Epithelial cell of proximal tubule (primary cell): ENCODE measurements at regions not wholly inside any gene's neighbourhood (a gene's known extent, or its start where the extent isn't known, plus 50 kb on each side); places are given as distances from the start of the nearest gene placed in this dataset.

Experiments
- DNase-seq: peaks from one replicate; pipeline ENCODE4 v3.0.0-alpha.2; 2011; ENCODE audit warnings: low read depth
- H3K4me3 ChIP-seq: 2 replicates; pipeline ENCODE4 v1.5.1; 2011; ENCODE audit warnings: low read depth, mild to moderate bottlenecking, low read length
- CTCF ChIP-seq: conservative IDR thresholded peaks from 2 replicates; pipeline ENCODE4 v1.5.1; 2012; ENCODE audit warnings: low read depth, mild to moderate bottlenecking, low read length

GRCh38 chr2:187865025-187865424 lies 310.8 kb upstream of the TFPI start:
- DNase-seq = no peak
- H3K4me3 ChIP-seq = no peak overlapping the region
- no peak for TF ChIP-seq CTCF

GRCh38 chr2:187867165-187867564 lies 312.9 kb upstream of the TFPI start:
- no peak overlapping the region for H3K4me3 ChIP-seq
- TF ChIP-seq CTCF = no peak
- DNase-seq = no peak

GRCh38 chr2:187869195-187869594 lies 315.0 kb upstream of the TFPI start:
- H3K4me3 ChIP-seq = no peak overlapping the region
- TF ChIP-seq CTCF = no peak
- no peak for DNase-seq

- no peak for DNase-seq
- no peak for TF ChIP-seq CTCF
- H3K4me3 ChIP-seq = no peak overlapping the region
Observed at GRCh38 chr2:187871506-187871905, 317.3 kb upstream of the TFPI start.

- no peak for DNase-seq
- no peak for TF ChIP-seq CTCF
- no peak overlapping the region for H3K4me3 ChIP-seq
Observed at GRCh38 chr2:187873132-187873531, 318.9 kb upstream of the TFPI start.

GRCh38 chr2:187874786-187875185 lies 320.6 kb upstream of the TFPI start:
- TF ChIP-seq CTCF = no peak
- no peak for DNase-seq
- no peak overlapping the region for H3K4me3 ChIP-seq

- no peak for DNase-seq
- TF ChIP-seq CTCF = no peak
- H3K4me3 ChIP-seq = no peak overlapping the region
Observed at GRCh38 chr2:187875261-187876141, 321.3 kb upstream of the TFPI start.
